HG03097 (cell line): ENCODE measurements at regions not wholly inside any gene's neighbourhood (a gene's known extent, or its start where the extent isn't known, plus 50 kb on each side); places are given as distances from the start of the nearest gene placed in this dataset.
"Not testable (repeated sequence)": the region's sequence is repeated elsewhere in the genome, so short reads cannot be mapped to it uniquely, and the experiment has no call there.

ENCODE experiments used
- ATAC-seq: cut with Tn5 transposase; IDR thresholded peaks from one replicate; pipeline ENCODE4 v1.9.1; 2021; ENCODE audit not compliant: unreplicated experiment, low FRiP score

DNA sequence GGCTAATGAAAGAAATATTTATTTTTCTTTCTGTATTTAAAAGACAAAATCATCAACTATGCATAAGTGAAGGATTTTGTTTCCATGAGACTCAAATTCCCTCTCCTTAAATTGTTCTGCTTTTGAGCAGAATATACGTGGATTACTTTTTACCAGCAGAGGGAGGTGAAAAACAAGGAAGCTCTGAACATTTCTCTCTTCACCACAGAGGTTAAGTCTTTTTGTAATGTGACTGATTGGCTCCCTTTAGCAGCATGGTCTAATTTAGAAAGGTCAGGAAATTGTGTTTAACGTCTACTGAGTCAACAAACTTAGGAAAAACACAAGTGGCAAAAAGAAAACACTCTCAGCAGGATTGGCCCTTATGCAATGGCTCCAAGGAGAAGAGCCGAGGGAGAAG is 55.1 kb upstream of the F9 start:
- no peak for ATAC-seq

DNA sequence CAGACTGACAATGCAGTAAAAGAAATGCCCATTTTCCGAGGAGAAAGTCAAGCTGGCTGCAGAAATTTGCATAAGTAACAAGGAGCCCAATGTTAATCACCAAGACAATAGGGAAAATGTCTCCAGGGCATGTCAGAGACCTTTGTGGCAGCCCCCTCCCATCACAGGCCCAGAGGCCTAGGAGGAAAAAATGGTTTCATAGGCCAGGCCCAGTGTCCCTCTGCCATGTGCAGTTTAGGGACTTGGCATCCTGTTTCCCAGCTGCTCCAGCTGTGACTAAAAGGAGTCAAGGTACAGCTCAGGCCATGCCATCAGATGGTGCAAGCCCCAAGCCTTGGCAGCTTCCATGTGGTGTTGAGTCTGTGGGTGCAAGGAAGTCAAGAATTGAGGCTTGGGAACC is 68.6 kb upstream of the F9 start:
- not testable (repeated sequence) for ATAC-seq

DNA sequence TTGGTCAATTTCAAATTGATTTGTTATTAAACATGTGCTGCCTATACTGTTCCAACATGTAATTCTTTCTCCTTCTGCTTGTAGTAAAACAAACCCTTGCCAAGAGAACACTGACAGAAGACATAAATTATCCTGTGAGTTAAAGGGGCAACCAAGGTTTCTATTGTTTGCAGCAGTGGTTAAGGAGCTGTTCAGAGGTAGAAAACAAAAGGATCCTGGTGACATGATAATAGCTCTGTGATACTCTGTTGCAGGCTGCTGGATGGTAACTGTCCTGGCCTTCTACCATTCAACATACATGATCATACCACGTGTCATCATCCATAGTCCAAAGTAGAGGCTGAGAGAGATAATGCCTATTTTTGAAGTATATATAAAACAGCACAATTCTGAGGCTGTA is 75.8 kb upstream of the F9 start:
- ATAC-seq = no peak

DNA sequence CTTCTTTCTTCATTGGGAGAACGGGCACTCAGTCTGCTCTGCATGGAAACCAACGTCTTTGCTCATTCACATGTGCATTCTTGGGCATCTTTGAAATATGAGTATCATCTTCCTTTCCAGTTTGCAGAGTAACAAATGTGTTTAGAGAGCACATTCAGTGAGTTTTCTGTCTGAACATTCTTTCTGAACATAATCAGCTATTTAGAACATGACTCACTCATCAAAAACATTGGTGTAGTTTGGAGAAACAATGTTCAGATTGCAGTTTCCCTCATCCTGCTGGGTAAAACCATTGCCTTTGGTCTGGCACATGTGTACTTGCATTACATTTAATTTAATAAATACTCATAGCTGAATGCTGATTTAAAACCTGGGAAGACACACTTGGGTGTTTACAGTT is 81.5 kb upstream of the F9 start:
- no peak for ATAC-seq

DNA sequence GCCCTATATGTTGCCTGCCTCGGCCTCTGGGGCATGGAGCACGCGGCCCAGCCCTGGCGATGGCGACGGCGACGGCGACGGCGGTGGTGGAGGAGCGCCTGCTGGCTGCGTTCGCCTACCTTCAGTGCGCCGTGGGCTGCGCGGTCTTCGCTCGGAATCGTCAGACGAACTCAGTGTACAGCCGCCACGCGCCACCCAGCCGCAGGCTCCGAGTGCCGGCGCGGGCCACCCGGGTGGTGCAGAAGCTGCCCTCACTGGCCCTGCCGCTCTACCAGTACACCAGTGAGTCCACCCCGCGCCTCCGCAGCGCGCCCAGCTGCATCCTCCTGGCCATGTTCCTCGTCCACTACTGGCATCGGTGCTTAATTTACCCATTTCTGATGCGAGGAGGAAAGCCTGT is 83.7 kb upstream of the F9 start:
- no peak for ATAC-seq

DNA sequence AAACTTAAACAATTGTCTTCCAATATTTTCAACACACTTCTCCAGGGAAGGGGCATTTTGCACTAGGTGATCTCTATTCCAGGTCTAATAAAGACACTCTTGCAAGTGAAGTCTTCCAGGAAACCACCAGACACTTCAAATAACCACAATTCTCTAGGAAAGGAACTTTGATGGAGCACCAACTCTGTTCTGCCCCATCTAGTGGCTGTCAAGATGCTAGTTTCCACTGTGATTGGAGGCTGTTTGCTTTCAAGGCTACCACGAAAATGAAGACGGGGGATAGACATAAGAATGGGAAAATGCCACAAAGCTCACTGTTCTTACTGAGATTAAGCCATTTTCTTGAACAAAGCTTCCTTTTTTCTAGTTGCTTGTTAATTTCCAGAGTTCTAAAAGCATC is 100.6 kb upstream of the F9 start:
- ATAC-seq = no peak

DNA sequence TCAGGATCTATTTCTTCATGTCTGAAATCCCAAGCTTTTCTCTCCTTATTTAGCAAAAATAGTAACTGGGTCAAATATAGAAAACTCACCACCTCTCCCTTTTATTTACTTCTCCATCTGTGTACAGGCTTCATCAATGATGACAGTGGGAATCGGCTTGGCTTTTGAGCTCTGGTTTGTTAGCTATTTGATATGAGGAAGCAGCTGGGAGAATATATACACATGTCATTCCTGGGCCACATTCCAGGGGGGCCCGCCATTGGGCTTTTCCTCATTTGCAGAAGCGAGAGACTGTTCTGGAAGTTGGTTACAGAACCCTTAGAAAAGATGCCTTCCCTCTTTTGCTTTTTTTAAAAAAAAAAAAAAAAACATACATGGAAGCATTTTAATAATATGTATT is 107.4 kb upstream of the F9 start:
- no peak for ATAC-seq

DNA sequence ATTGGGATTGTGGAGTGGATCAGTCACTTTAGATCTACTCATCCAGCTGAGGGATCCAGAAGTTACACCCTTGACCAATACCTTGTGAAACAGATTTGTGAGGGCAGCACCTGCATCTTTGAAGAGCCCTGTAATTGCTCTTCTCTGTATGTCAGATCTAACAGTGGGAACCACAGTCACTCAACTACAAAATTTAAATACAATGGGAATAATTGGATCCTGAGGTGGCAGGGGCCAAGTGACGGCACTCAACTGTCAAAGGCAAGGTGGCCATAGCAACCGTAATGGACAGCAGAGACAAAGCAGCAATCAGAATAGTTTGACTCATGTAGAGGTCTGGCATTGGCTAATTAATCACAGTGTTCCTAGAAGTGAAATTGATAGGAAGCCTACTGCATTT is 132.3 kb upstream of the F9 start:
- not testable (repeated sequence) for ATAC-seq

DNA sequence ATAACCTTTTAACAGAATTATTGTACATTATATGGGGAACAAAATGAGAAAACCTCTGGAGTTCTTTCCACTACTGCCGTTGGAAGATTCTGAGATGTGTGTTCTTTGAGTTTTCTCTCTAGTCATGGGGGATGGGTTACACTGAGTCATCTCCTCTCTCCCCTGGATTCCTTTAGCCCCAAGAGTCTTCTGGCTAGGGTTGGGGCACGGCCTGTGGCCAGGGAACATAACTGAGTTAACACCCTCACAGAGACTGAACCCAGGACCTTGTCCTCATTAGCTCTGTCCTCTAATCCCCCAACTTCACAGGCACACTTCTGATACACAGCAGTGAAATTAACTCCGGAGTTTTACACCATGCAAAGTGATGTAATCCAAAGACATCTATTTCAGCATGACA is 142.3 kb upstream of the F9 start:
- no peak for ATAC-seq

DNA sequence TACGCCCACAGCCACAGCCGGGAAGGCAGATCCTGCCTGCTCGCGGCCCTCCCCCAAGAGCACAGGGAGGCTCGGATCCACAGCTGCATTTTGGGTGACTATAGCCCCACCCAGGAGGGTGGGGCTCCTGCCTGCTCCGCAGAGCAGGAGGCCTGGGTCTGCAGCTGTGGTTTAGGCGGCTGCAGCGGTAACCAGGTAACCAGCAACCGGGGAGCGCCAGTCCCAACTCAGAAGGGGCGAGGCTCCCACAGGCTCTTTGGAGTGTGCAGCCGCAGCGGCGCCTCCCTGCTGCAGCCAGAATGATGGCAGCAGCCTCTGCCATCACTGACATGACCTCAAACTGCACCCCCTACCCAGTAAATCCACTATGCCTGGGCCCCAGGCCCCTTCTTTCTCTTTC is 148.0 kb upstream of the F9 start:
- no peak for ATAC-seq

DNA sequence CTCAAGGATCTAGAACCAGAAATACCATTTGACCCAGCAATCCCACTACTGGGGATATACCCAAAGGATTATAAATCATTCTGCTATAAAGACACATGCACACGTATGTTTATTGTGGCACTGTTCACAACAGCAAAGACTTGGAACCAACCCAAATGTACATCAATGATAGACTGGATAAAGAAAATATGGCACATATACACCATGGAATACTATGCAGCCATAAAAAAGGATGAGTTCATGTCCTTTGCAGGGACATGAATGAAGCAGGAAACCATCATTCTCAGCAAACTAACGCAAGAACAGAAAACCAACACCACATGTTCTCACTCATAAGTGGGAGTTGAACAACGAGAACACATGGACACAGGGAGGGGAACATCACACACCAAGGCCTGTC is 154.0 kb upstream of the F9 start:
- ATAC-seq = not testable (repeated sequence)

DNA sequence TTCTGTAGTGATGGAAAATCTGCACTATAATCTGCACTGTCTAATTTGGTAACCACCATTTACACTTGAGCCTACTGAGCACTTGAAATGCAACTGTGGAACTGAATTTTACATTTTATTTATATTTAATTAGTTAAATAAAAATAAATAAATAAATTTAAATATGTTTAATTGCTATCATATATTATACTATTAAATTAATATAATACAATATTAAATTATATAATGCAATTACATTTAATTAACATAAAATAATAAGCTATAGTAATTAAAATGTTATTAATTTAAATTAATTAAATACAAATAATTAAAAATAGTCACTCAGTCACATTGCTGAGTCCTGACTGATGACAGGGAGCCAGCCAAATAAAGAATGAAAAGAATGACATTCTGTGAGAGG is 170.2 kb upstream of the F9 start:
- ATAC-seq = no peak

DNA sequence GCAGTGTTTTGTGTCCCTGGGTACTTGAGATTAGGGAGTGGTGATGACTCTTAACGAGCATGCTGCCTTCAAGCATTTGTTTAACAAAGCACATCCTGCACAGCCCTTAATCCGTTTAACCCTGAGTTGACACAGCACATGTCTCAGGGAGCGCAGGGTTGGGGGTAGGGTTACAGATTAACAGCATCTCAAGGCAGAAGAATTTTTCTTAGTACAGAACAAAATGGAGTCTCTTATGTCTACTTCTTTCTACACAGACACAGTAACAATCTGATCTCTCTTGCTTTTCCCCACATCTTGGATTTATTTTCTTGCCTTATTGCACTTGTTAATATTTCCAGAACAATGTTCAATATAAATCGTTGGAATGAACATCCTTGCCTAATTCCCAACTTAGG is 187.9 kb upstream of the F9 start:
- ATAC-seq = not testable (repeated sequence)

DNA sequence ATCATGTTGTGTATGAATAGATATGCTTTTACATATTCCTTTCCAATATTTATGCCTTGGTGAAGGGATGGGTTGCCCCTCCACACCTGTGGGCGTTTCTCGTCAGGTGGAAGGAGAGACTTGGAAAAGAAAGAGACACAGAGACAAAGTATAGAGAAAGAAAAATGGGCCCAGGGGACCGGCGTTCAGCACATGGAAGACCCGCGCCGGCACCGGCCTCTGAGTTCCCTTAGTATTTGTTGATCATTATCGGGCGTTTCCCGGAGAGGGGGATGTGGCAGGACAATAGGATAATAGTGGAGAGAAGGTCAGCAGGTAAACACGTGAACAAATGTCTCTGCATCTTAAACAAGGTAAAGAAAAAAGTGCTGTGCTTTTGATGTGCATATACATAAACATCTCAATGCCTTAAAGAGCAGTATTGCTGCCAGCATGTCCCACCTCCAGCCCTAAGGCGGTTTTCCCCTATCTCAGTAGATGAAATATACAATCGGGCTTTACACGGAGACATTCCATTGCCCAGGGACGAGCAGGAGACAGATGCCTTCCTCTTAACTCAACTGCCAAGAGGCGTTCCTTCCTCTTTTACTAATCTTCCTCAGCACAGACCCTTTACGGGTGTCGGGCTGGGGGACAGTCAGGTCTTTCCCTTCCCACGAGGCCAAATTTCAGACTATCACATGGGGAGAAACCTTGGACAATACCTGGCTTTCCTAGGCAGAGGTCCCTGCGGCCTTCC is 188.5 kb upstream of the F9 start:
- not testable (repeated sequence) for ATAC-seq

DNA sequence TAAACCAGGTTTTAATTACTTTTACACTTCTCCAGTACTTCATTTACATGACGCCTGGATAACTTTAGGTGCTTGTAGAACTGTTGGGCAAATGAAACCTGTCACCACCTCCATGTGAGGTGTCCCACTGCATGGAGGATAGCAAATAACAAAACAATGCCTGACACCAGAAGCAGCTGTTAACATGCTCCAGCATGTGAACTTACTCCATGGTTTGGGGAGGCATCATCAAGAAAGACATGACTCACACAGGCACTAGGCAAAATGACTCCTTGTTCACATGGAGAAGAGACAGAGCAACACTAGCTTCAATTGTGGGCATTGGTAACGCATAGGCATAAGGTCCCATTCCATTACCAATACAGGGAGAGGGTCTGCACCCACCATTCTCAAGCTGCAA is 198.1 kb upstream of the F9 start:
- ATAC-seq = no peak

DNA sequence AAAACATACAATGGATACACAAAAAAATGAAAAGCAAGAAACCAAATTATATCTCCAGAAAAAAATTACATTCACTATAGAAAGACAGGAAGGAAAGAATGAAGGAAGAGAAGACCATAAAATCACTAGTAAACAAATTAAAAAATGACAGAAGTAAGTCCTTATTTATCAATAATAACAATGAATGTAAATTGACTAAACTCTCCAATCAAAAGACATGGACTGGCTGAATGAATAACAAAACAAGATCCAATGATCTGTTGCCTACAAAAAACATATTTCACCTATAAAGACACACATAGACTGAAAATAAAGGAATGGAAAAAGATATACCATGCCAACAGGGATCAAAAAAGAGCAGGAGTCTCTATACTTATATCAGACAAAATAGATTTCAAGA is 203.2 kb upstream of the F9 start:
- no peak for ATAC-seq

DNA sequence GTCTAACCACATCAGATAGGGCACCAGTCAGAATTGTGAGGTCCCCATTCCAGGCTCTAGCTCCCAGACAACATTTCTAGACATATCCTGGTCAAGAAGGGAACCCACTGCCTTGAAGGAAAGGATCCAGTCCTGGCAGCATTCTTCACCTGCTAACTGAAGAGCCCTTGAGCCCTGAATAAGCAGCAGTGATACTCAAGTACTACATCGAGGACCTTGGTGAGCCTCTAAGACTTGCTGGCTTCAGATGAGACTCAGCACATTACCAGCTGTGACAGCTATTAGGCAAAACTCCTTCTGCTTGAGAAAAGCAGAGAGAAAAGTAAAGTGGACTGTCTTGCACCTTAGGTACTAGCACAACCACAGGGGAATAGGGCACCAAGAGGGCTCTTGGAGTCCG is 205.8 kb upstream of the F9 start:
- no peak for ATAC-seq

DNA sequence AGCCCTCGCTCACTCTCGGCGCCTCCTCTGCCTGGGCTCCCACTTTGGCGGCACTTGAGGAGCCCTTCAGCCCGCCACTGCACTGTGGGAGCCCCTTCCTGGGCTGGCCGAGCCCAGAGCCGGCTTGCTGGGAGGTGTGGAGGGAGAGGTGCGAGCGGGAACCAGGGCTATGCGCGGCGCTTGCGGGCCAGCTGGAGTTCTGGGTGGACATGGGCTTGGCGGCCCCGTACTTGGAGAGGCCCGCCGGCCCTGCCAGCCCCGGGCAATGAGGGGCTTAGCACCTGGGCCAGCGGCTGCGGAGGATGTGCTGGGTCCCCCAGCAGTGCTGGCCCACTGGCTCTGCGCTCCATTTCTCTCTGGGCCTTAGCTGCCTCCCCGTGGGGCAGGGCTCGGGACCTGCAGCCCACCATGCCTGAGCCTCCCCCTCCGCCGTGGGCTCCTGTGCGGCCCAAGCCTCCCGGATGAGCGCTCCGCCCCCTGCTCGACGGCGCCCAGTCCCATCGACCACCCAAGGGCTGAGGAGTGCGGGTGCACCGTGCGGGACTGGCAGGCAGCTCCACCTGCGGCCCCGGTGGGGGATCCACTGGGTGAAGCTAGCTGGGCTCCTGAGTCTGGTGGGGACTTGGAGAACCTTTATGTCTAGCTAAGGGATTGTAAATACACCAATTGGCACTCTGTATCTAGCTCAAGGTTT is 209.7 kb upstream of the F9 start:
- ATAC-seq = not testable (repeated sequence)

DNA sequence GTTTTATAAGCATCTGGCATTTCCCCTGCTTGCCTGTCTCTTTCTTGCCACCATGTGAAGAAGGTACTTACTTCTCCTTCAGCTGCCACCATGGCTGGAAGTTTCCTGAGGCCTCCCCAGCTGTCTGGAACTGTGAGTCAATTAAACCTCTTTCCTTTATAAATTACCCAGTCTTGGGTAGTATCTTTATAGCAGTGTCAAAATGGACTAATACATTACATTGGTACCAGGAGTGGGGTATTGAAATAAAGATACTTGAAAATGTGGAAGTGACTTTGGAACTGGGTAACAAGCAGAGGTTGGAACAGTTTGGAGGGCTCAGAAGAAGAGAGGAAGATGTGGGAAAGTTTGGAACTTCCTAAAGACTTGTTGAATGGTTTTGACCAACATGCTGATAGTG is 223.9 kb upstream of the F9 start:
- ATAC-seq = not testable (repeated sequence)

DNA sequence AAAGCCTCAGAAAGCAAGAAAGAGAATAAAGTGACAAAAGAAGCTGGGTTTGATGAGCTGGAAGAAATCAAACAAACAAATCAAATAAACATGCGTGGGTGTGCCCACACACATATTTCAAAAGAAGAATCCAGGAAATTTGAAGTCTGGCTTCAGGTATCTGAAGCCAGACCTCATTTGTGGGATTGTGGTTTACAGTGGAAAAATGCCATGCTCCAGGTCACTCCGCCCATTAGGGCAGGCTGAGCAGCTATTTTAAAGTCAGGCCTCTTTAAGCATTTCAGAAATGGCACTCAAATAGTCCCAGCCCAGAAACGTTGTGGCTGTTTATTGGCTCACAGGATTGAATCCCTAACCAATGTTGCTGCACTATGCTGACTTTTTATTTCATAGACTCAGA is 226.1 kb upstream of the F9 start:
- ATAC-seq = no peak

DNA sequence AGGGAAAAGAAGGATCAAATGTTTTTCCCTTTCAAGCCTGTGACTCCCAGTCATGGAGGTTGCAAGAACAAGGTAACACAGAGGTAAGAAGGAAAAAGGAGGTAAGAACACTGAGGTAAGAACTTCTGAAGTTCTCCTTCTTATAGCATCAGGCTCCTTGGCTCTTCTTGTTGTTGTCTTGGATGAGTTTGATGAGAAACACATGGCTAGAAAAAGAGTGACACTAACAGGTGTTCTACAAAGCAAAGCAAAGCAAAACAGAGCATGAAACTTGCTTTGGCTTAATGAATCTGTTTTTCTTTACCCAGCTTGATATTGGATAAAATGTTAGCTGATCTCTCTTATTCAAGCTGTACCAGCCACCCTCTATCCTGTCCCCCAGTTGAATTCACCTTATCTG is 231.2 kb upstream of the F9 start:
- ATAC-seq = no peak

DNA sequence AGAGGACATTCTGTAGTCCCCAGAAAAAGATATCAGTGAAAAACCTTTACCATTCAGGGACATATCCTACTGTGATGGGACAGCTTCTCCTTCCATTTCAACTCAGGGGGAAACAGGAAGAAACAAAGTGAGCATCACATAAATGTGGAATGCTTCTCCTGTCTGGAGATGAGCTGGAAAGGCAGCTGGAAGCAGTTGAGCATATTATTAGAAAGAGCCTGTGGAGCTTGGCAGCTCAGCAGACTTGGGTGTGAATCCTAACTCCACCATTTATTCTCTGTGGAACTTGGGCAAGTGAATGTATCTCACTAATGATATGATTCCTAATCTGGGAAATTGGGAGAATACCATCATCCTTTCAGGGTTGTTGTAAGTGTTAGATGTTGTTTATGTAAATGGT is 232.1 kb upstream of the F9 start:
- ATAC-seq = no peak

DNA sequence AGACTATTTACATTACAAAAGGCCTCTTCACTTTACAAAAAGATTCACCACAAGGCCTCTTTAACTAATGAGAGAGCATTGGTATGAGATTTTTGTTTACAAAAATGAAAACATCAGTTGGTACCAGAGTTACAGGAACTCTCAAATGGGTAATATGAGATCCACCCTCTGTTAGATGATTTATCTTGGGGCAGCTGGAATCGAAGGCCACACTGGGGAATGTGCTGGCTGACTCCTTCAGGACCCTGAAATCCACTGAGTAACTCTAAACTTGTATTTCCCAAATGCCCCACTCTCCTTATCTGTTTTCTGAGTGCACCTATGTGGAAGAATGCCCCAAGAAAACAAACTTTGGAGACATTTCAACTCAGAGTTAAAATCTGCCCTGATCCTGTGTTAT is 232.9 kb upstream of the F9 start:
- no peak for ATAC-seq
